PC-9 (cell line): ENCODE measurements at regions not wholly inside any gene's neighbourhood (a gene's known extent, or its start where the extent isn't known, plus 50 kb on each side); places are given as distances from the start of the nearest gene placed in this dataset.

ENCODE experiments used
- EZH2 ChIP-seq: fragments of 200-600 bp; sonication (generic); IDR thresholded peaks from 2 replicates; pipeline ENCODE4 v1.8.0; 2017; ENCODE audit warnings: antibody characterized with exemption, low read depth
- TF ChIP-seq, protein P1 (sequence below): fragments of 200-600 bp; sonication (generic); conservative IDR thresholded peaks from 2 replicates; pipeline ENCODE4 v1.6.1; 2017; ENCODE audit warnings: mixed run types, antibody characterized with exemption, mild to moderate bottlenecking, moderate library complexity

DNA sequence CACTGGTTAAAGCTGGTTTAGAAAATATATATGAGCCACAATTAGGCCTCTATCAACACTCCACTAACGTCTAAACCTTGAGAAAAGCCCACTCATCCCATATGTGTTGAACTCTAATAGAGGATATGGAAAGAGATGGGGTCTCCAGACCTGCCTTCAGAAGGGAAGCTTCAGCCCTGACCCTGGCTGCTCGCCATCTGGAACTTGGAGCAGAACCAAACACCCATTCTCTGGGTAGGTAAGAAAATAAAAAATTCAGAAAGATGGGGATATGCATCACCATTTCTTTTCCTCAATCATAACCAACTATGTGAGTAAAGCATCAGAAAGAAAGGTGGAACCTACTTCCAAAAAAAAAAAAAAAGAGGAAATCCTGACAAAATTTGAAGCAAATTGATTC, 666.2 kb downstream of the PTPRC start:
- TF ChIP-seq, protein P1, sequence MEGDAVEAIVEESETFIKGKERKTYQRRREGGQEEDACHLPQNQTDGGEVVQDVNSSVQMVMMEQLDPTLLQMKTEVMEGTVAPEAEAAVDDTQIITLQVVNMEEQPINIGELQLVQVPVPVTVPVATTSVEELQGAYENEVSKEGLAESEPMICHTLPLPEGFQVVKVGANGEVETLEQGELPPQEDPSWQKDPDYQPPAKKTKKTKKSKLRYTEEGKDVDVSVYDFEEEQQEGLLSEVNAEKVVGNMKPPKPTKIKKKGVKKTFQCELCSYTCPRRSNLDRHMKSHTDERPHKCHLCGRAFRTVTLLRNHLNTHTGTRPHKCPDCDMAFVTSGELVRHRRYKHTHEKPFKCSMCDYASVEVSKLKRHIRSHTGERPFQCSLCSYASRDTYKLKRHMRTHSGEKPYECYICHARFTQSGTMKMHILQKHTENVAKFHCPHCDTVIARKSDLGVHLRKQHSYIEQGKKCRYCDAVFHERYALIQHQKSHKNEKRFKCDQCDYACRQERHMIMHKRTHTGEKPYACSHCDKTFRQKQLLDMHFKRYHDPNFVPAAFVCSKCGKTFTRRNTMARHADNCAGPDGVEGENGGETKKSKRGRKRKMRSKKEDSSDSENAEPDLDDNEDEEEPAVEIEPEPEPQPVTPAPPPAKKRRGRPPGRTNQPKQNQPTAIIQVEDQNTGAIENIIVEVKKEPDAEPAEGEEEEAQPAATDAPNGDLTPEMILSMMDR = no peak
- no peak for TF ChIP-seq EZH2
